Activated CD8-positive, alpha-beta T cell treated with anti-CD3 and anti-CD28 coated beads, Interleukin-2, amount 10 ng/mL, durations not matched to agents 7 days and 5 days (primary cell): ENCODE measurements at regions not wholly inside any gene's neighbourhood (a gene's known extent, or its start where the extent isn't known, plus 50 kb on each side); places are given as distances from the start of the nearest gene placed in this dataset.

Experiments
- ATAC-seq: fragments of 150-1000 bp; cut with Tn5 transposase; one replicate; pipeline ENCODE4 v1.10.0; 2021; ENCODE audit warnings: moderate library complexity
- CTCF ChIA-PET: fragments of 350-600 bp; sonication (Branson Sonifier 250); formaldehyde crosslinking; loops from one replicate; lab custom pipeline; 2021; ENCODE audit warnings: antibody characterized with exemption; lab: Charles Lee
- POLR2A ChIA-PET: fragments of 350-600 bp; sonication (Branson Sonifier 250); formaldehyde crosslinking; loops from one replicate; lab custom pipeline; 2021; ENCODE audit warnings: antibody characterized with exemption; lab: Charles Lee
- DNase-seq: peaks from one replicate; pipeline ENCODE4 v3.0.0-alpha.2; 2020
- H3K27ac Mint-ChIP-seq: one replicate; pipeline ENCODE4 v1.8.0; 2021; ENCODE audit warnings: mild to moderate bottlenecking, mixed read lengths
- H3K27me3 Mint-ChIP-seq: one replicate; pipeline ENCODE4 v1.8.0; 2021; ENCODE audit warnings: low read depth, mixed read lengths
- H3K36me3 Mint-ChIP-seq: one replicate; pipeline ENCODE4 v1.8.0; 2021; ENCODE audit warnings: low read depth, mixed read lengths
- H3K4me1 Mint-ChIP-seq: one replicate; pipeline ENCODE4 v1.8.0; 2021; ENCODE audit warnings: low read depth, mixed read lengths
- H3K4me3 Mint-ChIP-seq: one replicate; pipeline ENCODE4 v1.8.0; 2021; ENCODE audit warnings: mild to moderate bottlenecking, mixed read lengths
- H3K9me3 Mint-ChIP-seq: one replicate; pipeline ENCODE4 v1.8.0; 2022; ENCODE audit warnings: mixed read lengths; ENCODE audit not compliant: insufficient read depth

DNA sequence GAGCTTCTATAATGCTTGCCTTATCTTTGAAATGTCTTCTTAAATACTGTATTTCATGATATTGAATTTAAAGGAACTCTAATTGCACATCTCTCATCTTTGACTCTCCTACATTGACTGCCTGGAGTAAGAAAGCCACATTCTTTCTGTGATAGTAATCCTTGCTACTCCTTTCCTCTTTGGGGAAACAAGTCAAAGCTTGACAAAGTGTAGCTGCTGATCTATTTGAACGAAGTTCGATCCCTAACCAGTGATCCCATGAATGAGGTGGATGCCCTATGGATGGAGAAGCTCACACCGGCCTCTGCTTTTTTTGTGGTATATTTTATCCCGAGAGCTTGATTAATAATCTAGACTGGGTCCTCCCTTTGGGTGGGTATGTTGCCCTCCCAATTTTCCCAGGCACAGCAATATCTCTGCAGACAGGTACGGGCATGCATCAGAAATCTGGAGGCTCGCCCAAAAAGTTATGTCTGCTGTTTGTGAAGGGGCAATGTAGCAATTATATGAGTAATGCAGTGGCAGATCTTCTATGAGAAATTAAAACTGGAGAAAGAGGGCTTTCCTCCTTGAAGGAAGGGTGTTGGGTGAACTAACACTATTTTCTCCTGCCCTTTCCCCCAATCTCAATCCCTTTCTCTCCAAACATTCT lies 163.0 kb upstream of the FRMD6 start:
- Mint-ChIP-seq H3K27ac (no peak overlapping the region), H3K27me3 (peaks cover 7% of the 10 kb centered on the region), H3K36me3 (no peaks in the 10 kb centered on the region), H3K9me3 (no peaks in the 10 kb centered on the region), H3K4me1 (no peaks in the 10 kb centered on the region), H3K4me3 (no peak overlapping the region)
- no peak for DNase-seq
- ATAC-seq, result no peak
- CTCF ChIA-PET, result no interaction called here
- POLR2A ChIA-PET, result no interaction called here

DNA sequence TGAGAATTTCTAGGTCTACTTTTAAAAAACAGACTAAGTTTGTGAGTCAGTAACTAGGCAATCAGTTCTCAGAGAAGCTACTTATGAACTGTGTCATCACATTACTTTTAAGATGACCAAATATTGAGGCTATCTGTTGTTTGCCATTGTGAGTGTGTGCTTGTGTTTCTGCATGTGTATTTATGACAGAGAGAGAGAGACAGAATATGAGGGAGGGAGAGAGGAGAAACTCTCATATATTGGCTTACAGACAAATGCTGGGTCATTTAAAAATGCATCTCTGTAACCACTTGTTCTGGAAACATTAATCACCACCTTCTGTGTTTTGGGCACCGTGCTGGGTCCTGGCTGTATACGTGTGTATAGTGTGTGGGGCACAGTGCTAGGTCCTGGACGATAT lies 161.5 kb upstream of the FRMD6 start:
- Mint-ChIP-seq H3K27ac (no peak overlapping the region), H3K4me1 (no peaks in the 10 kb centered on the region), H3K4me3 (no peak overlapping the region), H3K27me3 (peaks cover 7% of the 10 kb centered on the region), H3K36me3 (no peaks in the 10 kb centered on the region), H3K9me3 (no peaks in the 10 kb centered on the region)
- DNase-seq (no peak), ATAC-seq (no peak)
- ChIA-PET POLR2A (no interaction called here), CTCF (no interaction called here)

DNA sequence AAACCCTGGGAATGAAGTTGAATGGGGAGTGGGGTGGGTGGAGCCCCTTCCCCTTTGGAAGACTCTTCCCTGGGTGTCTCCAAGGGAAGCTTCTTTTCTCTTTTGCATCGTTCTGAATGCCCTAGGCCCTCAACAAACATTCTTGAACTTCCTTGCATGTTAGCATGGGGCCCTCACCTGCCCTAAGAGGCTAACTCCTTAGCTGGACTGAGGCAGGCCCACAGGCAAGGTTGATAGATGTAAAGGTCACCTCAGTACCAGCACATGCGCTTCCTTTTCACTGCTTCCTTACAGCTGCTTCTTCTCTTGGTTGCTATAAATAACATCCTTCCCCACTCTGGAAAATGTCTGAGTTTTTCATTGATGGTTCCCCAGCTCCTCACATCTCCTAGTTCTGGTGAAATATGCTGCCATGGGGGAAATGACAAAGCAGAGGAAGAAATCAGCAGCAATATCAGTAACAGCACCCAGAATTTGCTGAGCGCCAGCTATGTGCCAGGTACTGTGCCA lies 160.6 kb upstream of the FRMD6 start:
- H3K9me3 Mint-ChIP-seq, result no peaks in the 10 kb centered on the region
- no peaks in the 10 kb centered on the region for H3K4me1 Mint-ChIP-seq
- DNase-seq, result no peak
- ChIA-PET POLR2A (no interaction called here), CTCF (no interaction called here)
- H3K4me3 Mint-ChIP-seq, result no peak overlapping the region
- no peak for ATAC-seq
- no peaks in the 10 kb centered on the region for H3K36me3 Mint-ChIP-seq
- no peak overlapping the region for H3K27ac Mint-ChIP-seq
- peaks cover 9% of the 10 kb centered on the region for H3K27me3 Mint-ChIP-seq

DNA sequence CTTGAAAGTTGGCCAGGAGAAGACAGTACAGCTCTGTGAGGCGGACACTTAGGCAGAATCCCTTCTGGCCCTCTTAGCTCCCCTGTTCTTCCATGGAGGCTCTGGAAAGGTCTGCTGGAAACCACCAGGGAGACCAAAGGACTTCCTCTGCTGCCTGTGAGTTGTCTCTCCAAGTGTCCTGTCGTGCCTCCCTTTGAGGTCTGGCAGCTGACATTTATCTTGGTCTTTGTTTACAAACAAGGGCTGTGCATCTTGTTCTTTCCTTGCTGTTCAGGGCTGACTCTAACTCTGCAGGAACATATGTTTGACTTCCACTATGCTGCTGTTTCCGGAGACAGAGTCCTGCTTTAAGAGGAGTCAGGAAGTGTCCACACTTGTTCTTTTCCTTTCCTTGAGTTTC lies 159.9 kb upstream of the FRMD6 start:
- Mint-ChIP-seq H3K4me3 (no peak overlapping the region), H3K36me3 (no peaks in the 10 kb centered on the region), H3K27me3 (peaks cover 9% of the 10 kb centered on the region), H3K4me1 (no peaks in the 10 kb centered on the region), H3K9me3 (no peaks in the 10 kb centered on the region), H3K27ac (no peak overlapping the region)
- CTCF ChIA-PET, result no interaction called here
- DNase-seq (no peak), ATAC-seq (no peak)
- POLR2A ChIA-PET, result no interaction called here

DNA sequence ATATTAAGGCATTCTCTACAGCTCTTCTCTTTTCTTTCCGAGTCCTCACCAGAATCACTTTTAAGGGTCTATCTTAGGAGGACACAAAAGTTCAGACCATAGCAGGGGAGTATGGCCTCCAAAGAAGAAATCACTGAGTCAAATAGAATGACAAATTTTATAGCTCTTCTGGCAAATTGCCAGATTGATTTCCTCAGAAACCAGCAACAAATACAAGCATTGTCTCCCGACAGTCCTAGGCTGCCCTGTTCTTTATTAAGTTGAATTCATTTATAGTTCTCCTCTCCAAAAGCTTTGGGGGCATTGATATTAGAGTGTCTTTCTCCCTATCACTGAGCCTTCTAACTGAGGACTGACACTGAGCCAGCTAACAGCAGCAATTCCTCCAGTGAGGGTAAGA lies 156.4 kb upstream of the FRMD6 start:
- no peak for ATAC-seq
- Mint-ChIP-seq H3K4me3 (no peak overlapping the region), H3K9me3 (no peaks in the 10 kb centered on the region), H3K36me3 (no peaks in the 10 kb centered on the region), H3K4me1 (no peaks in the 10 kb centered on the region), H3K27ac (no peak overlapping the region), H3K27me3 (peaks cover 4% of the 10 kb centered on the region)
- CTCF ChIA-PET, result no interaction called here
- POLR2A ChIA-PET, result no interaction called here
- DNase-seq, result no peak

DNA sequence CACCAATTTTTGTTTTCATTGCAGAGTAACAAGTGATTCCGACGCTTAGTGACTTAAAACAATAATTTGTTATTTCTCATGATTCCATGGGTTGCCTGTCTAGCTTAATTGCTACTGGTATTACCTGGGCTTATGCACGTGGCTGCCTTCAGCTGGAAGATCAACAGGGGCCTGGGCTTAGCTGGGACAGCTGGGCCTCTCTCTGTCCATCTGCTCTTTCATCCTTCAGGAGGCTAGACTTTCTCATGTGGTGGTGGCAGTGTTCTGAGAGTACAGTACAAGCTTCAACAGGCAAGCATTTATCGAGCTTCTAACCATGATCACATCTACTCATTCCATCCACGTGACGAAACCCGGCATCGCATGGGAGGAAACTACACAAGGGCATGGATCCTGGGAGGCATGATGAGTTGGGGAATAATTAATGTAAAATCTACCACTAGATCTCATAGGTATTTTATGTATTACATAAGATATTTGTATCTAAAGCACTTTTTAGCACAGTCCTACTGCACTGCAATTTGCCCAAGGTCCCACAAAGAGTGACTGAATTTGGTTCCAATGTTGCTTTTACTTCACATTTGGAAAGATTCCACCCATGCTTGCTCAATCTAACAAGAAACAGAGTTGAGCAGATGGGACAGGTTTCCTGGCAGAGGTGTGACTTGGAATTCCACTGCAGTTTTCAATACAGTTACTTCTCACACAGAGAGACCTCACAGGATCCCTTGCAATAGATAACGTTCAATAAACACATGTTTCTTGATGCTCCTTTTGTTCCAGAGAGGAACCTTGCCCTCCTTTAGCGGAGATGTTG lies 153.1 kb upstream of the FRMD6 start:
- CTCF ChIA-PET, result no interaction called here
- H3K27ac Mint-ChIP-seq, result no peak overlapping the region
- no peak for ATAC-seq

DNA sequence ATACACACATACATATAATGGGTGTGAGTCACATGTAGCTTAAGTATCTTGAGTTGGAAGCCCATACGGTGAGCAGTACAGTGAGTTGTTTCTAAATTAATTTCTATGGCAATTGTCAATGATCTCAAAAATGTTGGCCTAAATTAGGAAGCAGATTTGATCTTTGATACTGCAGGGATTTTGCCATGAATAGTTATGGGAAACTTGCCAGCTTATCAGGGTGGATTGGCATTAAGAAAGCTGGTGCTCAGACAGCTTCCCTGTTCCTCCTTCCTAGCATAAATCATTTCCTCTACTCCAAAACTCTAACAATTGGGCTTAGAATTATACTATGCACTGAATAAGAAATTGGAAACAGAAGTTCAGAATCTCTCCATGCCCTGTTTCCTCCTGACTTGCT lies 150.9 kb upstream of the FRMD6 start:
- peaks cover 13% of the 10 kb centered on the region for H3K27me3 Mint-ChIP-seq
- H3K9me3 Mint-ChIP-seq, result no peaks in the 10 kb centered on the region
- ChIA-PET POLR2A (no interaction called here), CTCF (no interaction called here)
- ATAC-seq, result no peak
- H3K27ac Mint-ChIP-seq, result no peak overlapping the region
- no peaks in the 10 kb centered on the region for H3K4me1 Mint-ChIP-seq
- H3K36me3 Mint-ChIP-seq, result no peaks in the 10 kb centered on the region
- H3K4me3 Mint-ChIP-seq, result no peak overlapping the region
- DNase-seq, result no peak

More for the DNA sequence above, 153.1 kb upstream of the FRMD6 start:
- POLR2A ChIA-PET, result no interaction called here
- Mint-ChIP-seq H3K4me3 (no peak overlapping the region), H3K36me3 (no peaks in the 10 kb centered on the region), H3K27me3 (peaks cover 11% of the 10 kb centered on the region), H3K9me3 (no peaks in the 10 kb centered on the region), H3K4me1 (no peaks in the 10 kb centered on the region)
- DNase-seq, result no peak

DNA sequence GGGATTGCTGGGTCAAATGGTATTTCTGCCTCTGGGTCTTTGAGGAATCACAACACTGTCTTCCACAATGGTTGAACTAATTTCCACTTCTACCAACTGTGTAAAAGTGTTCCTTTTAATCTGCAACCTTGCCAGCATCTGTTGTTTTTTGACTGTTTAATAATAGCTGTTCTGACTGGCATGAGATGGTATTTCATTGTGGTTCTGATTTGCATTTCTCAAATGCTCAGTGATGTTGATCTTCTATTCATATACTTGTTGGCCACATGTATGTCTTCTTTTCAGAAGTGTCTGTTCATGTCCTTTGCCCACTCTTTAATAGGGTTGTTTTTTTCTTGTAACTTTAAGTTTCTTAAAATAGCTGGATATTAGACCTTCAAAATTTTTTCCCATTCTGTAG lies 150.0 kb upstream of the FRMD6 start:
- no peak for DNase-seq
- ATAC-seq, result no peak
- Mint-ChIP-seq H3K4me1 (no peaks in the 10 kb centered on the region), H3K4me3 (no peak overlapping the region), H3K27ac (no peak overlapping the region), H3K27me3 (peaks cover 18% of the 10 kb centered on the region), H3K36me3 (no peaks in the 10 kb centered on the region), H3K9me3 (no peaks in the 10 kb centered on the region)
- ChIA-PET CTCF (no interaction called here), POLR2A (no interaction called here)

DNA sequence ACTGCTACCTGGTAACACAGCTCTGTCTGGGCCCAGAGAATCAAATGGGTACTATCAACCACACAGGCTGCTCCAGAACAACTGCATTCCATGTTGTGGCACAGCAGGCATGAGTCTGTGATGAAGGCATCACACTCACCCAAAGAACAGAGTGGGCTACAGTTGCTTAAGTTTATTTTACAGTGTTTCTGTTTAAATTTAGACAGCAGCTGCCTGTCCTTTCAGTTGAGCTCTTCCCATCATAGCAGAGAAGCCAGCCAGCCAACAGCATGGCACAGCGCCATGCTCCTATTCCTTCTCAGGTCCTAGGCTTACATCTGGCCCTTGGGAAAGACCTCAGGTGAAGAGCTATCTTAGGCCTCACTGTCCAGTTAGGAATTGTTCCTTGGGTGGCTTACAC lies 147.0 kb upstream of the FRMD6 start:
- CTCF ChIA-PET, result no interaction called here
- no peaks in the 10 kb centered on the region for H3K36me3 Mint-ChIP-seq
- H3K4me3 Mint-ChIP-seq, result no peak overlapping the region
- DNase-seq (no peak), ATAC-seq (no peak)
- no peak overlapping the region for H3K27ac Mint-ChIP-seq
- no peaks in the 10 kb centered on the region for H3K9me3 Mint-ChIP-seq
- no peaks in the 10 kb centered on the region for H3K4me1 Mint-ChIP-seq
- peaks cover 21% of the 10 kb centered on the region for H3K27me3 Mint-ChIP-seq
- POLR2A ChIA-PET, result no interaction called here

DNA sequence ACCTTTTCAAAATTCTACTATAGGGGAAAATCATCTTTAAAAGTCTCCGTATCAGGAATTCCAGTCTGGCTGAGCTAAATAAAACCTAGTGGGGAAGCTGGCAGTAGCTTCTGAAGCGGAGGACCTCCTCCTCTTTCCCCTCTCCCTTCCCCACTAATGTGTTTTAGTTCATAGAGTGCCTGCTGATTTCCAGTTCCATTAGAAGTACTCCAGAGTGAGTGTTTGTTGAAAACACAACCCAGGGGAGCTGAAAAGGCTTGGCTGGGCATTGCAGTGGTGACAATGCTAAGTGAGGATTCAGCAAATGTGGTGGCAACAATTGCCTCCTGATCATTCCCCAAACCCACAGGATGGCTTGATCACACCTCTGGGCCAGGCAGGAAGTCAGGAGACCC lies 144.2 kb upstream of the FRMD6 start:
- ChIA-PET POLR2A (no interaction called here), CTCF (no interaction called here)
- DNase-seq (no peak), ATAC-seq (no peak)
- no peaks in the 10 kb centered on the region for H3K36me3 Mint-ChIP-seq
- H3K9me3 Mint-ChIP-seq, result no peaks in the 10 kb centered on the region
- no peaks in the 10 kb centered on the region for H3K4me1 Mint-ChIP-seq
- H3K27ac Mint-ChIP-seq, result no peak overlapping the region
- H3K4me3 Mint-ChIP-seq, result no peak overlapping the region
- H3K27me3 Mint-ChIP-seq, result peaks cover 19% of the 10 kb centered on the region

DNA sequence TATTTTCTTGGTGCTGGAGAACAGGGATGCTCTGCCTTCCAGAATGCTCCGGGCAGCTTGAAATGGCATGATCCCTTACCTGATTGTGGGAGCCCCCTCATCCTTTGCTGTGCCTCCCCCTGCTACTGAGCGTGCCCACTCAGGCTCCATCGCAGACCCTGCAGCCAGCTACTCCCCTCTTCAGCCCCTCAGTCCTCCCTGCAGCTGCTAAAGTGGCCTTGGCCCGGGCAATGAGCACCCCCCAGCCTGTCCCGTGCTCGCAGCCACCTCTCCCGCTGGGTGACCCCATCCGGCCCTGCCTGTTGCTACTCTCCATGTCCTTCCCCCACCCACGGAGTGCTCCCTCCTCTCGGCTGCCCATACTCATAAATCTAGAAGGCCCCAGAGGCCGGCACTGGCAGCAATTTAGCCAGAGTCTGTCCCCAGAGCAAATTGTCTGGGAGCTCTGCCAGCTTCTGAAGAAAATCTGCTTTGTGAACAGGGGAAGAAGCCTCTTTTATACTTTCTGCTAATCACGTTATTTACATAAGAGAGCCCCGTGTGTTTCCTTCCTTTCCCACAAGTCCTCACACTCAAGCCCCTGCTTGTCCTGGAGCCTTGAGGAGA lies 143.7 kb upstream of the FRMD6 start:
- Mint-ChIP-seq H3K27me3 (peaks cover 17% of the 10 kb centered on the region), H3K4me1 (no peaks in the 10 kb centered on the region), H3K9me3 (no peaks in the 10 kb centered on the region), H3K27ac (no peak overlapping the region), H3K4me3 (no peak overlapping the region), H3K36me3 (no peaks in the 10 kb centered on the region)
- ChIA-PET CTCF (no interaction called here), POLR2A (no interaction called here)
- DNase-seq (no peak), ATAC-seq (no peak)

DNA sequence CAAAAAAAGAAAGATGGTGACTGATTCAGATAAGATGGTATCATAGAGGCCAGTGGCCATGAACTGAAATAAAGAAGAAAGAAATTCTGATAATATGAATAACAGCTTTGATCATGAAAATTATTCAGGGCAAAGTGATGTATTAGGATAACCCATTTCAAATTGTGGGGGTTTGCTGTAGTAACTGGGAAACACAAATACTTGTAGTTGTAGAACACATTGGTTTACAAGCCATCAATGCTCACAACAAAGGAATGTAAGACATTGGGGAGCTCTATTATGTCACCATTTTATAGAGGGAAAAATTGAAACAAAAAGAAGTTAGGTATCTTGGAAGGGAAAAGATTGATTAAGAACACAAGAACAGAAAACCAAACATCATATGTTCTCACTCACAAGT lies 140.4 kb upstream of the FRMD6 start:
- POLR2A ChIA-PET, result no interaction called here
- H3K4me1 Mint-ChIP-seq, result no peaks in the 10 kb centered on the region
- ATAC-seq (no peak), DNase-seq (no peak)
- H3K27ac Mint-ChIP-seq, result no peak overlapping the region
- CTCF ChIA-PET, result no interaction called here
- H3K9me3 Mint-ChIP-seq, result no peaks in the 10 kb centered on the region
- H3K4me3 Mint-ChIP-seq, result no peak overlapping the region
- peaks cover 4% of the 10 kb centered on the region for H3K27me3 Mint-ChIP-seq
- no peaks in the 10 kb centered on the region for H3K36me3 Mint-ChIP-seq
